MV-4-11 (cell line): ENCODE measurements at regions not wholly inside any gene's neighbourhood (a gene's known extent, or its start where the extent isn't known, plus 50 kb on each side); places are given as distances from the start of the nearest gene placed in this dataset.
A peak's percentile ranks its signal among the peaks of the same experiment; 100 is the strongest.

Source experiments
- DNase-seq: peaks from one replicate; lab custom pipeline; 2025; lab: John Stamatoyannopoulos, UW

DNA sequence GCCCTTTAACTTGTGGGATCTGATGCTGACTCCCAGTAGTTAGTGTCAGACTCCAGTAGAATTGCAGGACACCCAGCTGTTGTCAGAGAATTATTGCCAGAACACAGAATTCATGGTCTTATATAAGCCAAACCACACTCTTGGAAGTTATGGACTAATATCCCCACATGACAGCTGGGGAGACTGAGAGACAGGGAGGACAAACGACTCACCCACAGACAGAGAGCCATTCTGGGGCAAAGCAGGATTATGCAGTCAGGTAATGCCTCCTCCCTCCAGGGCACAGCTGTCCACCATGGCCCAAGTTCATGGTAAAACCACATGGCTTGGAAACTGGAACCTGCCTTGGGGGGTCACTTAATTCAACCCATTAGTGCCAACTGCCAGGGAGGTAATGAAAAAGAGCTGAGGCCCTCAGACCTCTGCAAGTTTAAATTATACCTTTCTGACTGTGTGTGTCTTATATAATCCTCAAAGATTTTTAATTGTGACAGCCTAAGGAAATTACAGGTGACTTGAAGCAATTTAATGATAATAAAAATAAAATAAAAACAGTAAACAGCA is 299.5 kb downstream of the BUD13 start:
- DNase-seq = no peak

DNA sequence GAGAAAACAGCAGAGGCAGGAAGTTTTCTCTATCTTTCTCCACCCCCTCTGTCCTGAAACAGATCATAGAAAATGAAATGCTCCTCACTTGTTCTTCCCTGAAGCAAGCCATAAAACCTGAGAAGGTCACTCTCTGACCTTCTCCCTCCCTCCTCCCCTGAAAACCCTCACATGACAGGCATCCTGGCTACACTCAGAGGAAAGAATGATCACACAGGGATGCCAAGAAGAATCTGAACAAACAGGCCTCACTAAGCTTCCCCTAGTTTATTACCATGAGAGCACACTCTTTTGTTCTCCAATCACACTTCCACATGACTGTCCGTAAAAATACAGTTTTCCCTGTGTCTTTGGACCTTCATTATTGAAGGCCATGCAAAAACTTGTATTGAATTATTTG is 300.1 kb downstream of the BUD13 start:
- no peak for DNase-seq

DNA sequence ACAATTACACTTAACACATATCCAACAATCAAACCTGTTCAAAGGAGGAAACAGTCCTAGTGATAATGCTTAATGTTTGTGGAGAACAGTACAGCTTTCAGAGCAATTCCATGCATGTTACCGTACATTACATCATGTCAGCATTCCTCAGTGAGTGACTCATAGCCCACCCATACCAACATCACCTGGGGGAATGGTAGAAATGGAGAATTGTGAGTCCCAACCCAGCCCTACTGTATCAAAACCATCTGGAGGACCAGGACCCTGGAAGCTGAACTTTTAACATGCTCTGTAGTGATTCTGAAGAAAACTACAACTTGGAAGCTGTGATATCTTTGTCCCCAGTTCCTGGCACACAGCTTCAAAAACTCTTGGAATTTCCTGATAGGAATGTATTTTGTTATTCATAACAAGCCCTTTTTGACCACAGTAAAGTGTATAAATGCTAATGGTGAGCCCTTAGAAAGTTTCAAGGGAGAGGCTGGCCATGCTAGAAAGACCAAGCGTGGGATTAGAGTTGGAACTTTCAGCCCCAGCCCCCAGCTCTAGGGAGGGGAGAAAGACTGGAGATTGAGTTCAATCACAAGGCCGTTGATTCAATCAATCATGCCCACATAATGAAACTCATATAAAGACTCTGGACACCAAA is 301.1 kb downstream of the BUD13 start:
- no peak for DNase-seq

GRCh38 chr11:116468699-116469098 is 304.1 kb downstream of the BUD13 start:
- no peak for DNase-seq

DNA sequence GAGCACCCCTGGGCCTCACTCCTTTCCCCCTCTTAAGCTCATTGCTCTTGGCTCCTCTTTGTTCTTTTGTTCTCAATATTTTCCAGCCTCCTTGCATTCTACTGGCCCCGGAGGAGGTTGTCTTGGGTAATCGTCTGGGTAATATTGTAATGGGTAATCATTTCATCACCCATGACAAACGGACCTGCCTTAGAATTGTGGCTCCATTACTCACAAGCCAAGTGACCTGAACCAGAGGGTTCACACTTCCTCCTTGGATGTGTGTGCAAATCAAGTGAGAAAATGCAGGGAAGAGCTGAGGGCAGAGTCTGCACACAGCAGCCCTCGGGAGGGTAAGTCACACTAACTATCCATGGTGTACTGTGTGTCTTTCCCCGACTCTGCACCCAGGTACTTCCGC is 305.0 kb downstream of the BUD13 start:
- DNase-seq = peak; percentile 89

DNA sequence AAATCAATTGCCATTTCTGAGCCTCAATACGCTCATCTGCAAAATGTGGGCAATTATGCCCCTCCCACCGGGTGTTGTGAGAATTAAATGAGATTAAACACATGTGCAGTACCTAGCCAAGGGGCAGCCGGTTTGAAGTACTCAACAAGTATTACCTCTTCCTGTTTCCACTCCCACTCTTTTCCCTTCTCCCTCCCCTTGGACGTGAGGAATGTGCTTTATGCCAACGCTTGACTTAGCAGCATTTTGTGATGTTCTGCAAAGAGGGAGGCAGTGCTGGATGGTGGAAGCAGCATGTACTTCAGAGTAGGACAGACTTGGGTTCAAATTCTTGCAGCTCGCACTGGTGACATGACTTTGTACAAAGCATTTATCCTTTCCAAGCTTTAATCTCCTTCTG is 306.0 kb downstream of the BUD13 start:
- DNase-seq = no peak

- DNase-seq = no peak
Measured at GRCh38 chr11:116466191-116466590, 306.6 kb downstream of the BUD13 start.

DNA sequence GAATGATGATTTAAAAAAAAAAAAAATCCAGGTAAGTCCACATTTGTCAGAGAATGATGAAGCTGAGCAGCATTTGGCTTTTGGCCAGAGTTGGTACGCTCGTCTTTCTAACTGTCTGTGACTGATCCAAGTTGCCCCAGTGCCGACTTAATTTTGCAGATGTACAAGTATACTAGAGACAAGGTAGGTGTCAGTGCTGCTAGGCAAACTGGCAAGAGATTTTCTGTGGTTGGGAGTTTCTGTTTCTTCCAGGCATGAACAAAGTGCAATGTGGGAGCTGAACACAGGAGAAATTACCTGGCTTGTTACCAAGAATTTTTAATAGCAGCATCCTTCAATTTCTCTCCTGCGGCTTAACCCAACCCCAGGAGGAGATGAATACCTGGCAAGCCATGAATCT is 307.7 kb downstream of the BUD13 start:
- no peak for DNase-seq

- no peak for DNase-seq
Measured at GRCh38 chr11:116461789-116462188, 311.0 kb downstream of the BUD13 start.

DNA sequence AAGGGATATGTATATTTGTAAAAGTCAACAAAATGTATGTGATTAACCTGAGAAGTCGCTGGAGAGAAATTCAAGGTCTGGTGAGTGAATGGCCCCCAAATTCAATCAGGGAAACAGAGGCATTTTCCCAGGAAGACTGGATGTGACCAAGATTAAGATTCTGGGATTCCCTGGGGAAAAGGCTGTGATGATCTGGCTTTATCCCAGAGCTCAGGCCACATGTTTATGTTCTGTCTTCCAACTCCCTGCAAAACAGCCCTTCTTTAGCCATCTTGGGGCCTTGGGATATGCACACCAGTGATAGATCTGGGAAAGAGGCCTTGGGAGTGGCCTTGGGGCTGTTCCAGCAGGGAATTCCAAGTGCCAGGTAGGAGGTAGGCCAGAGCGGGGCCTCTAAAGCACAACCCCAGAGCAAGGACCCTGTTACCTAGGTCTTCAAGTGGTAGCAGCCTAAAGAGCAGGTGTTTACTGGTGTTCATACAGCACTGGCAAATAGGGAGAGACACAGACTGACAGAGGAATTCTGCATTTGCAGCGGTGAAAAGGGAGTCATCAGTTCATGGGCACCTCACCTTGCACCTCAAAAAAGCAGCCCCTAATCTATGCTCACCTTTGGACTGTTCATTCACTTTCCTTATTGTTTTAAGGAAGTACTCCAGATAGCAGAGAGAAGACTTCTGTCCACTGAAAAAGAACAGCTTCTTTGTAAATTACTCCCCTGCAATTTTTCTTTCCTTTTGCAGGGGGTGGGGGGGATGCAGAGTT is 312.4 kb downstream of the BUD13 start:
- no peak for DNase-seq

DNA sequence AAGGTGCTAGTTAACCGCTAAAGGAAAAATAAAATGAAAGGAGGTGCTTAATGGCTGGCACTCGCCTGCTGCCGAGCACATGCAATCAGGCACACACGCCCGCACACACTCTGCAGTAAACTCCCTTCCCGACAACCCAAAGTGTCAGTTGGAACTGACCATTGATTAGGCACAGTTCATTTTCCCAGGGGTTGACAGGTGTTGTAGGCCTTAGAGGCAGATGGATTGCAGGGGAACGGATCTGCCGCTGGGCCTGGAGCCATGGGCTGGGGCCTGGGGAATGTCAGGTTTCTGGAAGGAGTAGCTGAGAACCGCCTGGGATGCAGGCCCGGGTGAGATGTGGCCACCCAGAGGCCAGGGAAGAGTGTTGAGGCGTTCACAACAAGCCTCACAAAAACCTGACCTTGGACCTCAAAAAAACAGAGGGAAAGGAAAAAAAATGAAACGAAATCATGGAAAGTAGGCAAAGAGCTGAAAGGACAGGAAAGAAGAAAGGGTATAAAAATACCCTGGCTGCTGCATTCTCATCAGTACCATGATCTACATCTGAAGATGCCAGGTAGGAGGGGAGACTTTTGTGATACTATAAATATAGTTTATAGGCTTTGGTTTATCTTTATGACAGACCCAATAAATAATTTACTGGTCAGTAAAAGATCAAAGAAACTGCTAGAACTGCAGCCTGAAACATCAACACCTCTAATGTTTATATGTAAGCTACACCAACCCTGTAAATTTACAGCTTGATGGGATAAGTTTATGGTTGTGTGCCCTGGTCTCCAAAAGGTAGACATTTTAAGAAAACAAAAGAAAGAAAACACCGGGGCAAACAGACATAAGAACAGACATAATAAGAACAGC is 313.4 kb downstream of the BUD13 start:
- DNase-seq = no peak

DNA sequence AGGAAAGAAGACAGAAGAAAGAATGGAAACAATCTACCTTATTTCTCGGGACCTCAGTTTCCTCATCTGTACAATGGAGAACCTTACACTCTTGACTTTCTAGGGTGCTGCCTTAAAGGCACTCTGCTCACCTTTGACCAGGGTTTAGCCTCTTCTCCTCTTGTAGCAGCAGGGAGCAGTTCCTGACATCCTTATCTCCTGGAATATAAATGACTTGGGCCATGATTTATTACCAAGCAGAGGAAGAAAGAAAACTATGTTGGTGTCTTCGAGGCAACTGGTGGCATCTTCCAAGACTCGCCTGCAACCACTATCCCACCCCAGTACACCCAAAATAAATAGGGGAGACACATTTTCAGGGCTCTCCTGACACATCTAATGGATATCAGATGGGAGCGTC is 314.2 kb downstream of the BUD13 start:
- DNase-seq = no peak

GRCh38 chr11:116457336-116458007 is 315.3 kb downstream of the BUD13 start:
- DNase-seq = no peak

DNA sequence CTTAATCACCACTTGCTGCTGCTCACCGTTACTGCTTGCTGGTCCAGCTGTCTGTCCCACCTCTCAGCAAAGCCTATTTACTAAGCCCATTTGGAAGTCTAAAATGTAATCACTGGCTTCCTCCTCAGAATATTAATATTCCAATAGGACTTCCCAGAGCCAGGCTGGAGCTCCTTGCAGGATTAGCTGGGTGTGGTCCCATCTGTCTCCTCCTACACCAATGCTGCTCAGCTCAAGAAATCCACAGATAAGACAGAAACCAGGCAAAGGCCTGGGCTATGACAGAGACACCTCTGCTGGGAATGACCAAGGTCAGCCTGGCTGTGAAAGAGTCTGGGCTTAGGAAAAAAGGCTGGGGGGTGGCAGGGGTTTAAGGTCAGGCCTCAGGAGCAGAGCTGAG is 317.8 kb downstream of the BUD13 start:
- DNase-seq = no peak

DNA sequence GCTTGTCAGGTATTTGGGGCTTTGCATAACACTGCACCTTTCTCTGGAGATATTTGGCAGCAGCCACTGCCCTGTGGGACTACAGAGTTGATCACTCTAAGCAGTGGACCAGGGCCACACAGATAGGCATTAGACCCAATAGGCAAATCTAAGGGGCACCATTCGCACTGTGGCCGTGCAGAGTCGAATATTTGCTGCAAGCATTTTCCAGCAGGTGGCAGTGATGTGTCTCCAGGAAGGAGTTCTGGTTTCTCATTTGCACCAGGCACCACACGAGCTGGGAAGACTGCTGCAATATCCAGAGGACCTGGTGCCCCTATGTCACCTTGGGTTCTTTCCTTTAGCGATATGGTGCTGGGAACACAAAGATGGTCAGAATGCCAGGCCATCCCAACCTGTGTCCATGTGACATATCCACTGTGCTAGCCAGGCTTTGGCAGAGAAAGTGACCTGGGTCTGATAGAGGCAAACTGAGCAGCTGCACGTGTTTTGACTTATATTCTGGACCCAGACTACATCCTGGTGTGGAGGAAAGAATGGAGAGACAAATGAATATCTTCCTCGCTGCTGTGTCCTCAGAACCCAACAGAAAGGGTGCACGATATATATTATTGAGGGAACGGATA is 318.7 kb downstream of the BUD13 start:
- peak; percentile 41 for DNase-seq

DNA sequence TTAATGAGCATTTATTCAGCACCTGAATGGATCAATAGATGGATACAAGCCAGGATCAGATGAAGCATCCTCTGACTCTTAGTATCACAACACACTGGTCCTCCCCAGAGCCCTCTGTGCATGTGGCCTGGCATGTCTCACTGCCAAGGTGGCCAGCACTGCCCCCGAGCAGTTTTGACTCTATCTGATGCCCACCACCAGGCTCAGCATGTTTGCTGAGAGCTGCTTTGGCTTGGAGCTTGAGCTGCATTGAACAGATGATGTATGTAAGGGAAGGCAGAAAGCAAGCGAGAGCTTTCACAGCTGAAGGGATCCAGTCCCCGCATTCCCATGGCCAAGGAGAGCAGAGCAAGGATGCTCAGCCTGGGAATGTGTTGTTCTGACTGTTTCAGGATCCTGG is 320.3 kb downstream of the BUD13 start:
- DNase-seq = no peak

GRCh38 chr11:116449522-116449921 is 323.3 kb downstream of the BUD13 start:
- no peak for DNase-seq

- DNase-seq = no peak
Measured at GRCh38 chr11:116446048-116446941, 326.5 kb downstream of the BUD13 start.

- no peak for DNase-seq
Measured at GRCh38 chr11:116445108-116446047, 327.4 kb downstream of the BUD13 start.
